Activated CD8-positive, alpha-beta memory T cell treated with anti-CD3 and anti-CD28 coated beads for 48 hours (primary cell): ENCODE measurements at regions not wholly inside any gene's neighbourhood (a gene's known extent, or its start where the extent isn't known, plus 50 kb on each side); places are given as distances from the start of the nearest gene placed in this dataset.
A peak's percentile ranks its signal among the peaks of the same experiment; 100 is the strongest.

Experiments
- DNase-seq, 3 experiments: peaks; one replicate each; pipeline ENCODE4 v3.0.0-alpha.2; 2020; ENCODE audit warnings: low read depth in 2 of 3, low spot score in 2 of 3

DNA sequence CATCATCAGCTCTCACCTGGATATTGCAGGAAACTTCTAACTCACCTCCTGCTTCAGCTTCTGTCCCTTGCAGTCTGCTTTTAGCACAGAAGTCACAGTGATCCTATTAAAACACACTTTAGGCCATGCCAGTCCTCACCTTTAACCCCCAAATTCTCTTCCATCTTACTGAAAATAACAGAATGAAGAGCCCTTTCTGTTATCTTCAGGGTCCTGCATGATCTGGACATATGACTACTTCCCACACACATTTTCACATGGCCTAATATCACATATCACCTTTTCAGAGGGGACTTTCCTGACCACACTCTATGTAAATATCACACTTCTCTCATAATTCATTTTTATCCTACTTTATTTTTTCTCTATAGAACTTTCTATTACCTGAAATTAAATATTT is 550.6 kb upstream of the CLINT1 start:
- DNase-seq = no peak

DNA sequence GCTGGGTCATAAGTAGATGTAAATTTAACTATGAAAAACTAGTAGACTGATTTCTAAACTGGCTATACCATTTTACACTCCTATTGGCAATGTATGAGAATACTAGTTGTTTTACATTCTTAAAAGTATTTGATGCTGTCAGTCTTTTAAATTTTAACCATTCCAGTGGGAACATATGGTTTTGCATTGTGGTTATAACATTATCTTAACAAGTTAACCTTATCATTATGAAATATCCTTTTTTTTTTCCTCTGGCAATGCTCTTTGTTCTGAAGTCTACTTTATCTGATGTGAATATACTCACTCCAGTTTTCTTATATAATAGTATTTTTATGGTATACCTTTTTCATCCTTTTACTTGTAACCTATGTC is 548.9 kb upstream of the CLINT1 start:
- no peak for DNase-seq

DNA sequence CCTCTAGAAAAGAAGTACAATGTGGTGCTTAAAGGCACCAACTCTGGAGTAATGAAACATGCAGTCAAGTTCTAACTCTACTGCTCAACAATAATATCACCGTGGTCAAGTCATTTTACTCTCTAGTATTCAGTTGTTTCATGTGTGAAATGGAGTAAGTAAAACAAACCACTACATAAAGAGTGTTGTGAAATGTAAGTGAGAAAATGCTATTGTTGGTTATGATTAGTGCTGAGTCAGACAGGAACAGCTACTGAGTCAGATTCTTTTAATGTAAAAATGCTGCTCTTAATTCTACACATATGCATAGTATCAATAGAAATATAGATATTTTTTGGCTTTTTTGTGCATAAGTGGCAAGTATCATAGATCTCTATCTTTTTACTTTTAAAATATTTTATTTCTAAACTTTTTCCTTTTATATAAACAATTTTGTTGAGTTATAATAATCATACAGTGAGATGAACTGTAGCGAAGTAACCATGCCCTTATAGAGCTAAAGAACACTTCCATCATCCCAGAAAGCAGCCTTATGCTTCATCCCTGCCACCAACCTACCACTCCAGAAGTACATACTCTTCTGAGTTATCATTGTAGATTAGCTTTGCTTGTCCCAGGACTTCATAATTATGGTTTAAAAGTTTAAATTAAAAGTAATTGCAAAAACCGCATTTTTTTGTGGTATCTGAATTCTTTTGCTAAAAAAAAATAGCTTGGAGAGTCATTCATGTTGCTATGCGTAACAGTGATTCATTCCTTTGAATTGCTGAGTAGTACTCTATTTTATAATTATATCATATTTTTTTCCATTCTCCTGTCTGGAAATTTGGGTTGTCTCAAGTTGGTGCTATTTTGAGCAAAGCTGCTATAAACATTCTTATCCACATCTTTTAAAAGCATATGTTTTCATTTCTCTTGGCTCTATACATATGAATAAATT is 548.2 kb upstream of the CLINT1 start:
- DNase-seq = no peak

DNA sequence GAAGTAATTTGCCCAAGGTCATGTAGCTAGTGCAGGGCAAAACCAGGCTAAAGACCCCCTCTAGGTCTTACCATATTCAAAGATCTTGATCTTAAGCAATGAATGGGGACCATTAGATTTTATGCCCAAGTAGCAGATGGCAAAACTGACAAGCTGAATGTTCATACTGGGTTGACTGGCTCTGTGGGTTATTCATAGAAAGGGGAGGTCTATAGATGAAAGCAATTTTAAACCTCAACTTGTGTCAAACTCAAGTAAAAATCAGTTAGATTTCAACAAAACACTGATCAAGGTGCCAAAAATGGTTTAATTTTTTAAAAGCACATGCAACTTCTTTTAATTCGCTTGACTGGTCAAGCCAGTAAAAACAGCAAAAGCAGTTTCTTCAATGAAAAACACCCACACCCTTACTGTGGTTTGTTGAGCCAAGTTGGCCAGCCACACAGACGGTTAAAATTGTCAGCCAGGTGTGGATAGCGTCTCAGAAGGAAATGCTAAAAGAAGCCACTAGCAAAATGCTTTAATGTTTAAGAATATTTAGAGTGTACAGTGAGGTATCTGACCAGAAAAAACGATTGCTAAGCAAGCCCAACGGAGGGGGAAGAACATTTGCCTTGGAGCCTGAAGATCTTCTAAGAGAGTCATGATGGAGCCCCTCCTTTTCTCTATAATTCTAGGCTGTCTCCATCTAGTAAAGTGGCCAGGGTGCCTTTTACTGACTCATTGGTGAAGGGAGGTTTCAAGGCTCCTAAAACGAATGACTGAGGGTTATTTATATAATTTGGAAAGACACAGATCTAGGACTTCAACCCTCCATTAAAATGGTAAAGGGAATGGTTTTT is 539.6 kb upstream of the CLINT1 start:
- no peak for DNase-seq

DNA sequence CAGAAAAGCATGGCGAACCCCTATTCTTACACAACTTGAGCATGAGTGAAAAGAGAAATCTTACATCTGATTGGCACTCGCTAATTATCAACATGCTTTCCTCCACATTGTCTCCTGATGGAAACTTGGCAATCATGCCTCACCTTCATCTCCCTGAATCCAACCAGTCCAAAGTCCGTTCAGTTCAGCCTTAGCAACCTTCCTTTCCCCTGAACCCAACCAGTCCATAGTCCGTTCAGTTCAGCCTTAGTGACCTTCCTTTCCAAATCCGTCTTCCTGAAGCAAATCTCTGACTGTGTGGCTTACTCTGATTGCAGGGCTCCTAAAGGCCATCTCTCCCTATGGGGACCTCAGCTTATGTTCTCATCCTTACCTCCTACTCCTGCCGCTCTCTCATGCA is 538.3 kb upstream of the CLINT1 start:
- no peak for DNase-seq

DNA sequence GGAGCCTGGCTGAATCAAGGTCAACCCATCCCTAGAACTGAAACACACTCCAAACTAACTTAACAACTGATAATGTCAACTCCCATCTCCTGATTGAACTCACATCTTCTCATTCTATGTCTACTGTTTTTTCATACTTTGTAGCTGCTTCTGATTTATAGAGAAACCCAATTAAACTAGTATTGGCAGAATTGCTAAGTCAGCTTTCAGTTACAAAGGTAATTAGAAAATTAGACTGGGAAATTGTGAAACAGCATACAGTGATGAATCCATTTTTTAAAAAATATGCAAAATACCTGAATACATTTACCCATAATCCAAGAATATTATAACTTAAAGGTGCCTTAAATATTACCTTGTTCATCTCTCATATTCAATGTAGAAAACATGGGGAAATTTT is 535.2 kb upstream of the CLINT1 start:
- DNase-seq = no peak

DNA sequence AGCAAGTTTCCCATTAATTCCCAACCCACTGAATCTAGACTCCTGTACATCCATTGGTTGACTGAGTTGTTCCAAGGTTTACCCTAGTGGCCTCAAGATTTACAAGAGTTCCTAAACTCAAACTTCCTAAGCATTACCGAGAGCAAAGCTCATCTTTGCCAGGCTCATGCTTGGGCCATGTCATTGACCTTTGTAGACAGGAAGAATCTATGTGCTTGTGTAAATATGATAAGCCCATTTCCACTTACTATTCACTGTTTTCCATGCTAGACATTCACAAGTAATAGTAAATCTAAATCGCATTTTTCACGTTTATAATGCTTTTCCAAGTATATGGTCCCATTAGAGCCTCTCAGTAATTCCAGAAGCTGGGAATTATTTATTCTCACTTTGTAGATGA is 534.5 kb upstream of the CLINT1 start:
- no peak for DNase-seq

DNA sequence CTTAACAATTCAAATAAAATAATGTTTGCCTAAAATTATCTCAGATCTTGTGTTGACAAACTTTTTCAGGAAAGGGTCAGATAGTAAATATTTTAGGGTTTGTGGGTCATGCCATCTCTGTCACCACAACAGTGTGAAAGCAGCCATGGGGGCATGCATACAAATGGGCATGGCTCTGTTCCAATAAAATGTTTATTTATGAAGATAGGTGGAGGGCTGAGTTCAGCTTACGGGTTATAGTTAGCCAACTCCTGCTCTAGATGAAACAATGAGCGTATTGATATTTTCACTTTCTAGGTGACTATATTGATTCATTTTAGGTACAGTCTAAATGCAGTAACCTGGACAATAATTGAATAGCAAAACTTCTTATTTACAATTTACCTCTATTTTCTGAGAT is 533.8 kb upstream of the CLINT1 start:
- no peak for DNase-seq

DNA sequence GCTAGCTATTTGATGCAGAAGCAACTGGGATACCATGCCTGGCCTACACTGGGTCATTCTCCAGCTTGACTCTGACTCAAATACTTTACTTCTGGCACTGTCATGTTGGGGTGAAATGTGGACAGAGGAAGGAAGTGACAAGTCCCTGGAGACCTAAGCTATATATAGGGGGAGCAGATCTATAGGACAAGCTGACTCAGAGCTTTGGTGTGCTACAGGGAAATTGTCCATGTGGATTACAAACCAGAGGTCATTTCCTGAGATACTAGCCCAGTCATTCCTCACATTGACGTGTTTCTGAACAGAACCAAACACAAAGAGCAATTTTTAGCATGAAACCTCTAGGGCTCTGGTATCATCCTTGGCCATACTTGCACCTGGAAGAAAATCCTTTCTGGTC is 531.6 kb upstream of the CLINT1 start:
- no peak for DNase-seq

DNA sequence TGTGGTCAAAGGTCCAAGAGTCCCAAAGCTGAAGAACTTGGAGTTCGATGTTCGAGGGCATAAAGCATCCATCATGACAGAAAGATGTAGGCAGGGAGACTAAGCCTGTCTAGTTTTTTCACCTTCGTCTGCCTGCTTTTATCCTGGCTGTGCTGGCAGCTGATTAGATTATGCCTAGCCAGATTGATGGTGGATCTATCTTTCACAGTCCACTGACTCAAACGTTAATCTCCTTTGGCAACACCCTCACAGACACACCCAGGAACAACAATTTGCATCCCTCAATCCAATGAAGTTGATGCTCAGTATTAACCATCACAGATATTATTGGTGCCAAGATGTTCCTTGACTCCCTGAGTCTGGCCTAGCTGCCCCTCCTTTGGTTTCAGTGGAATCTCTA is 530.8 kb upstream of the CLINT1 start:
- no peak for DNase-seq

DNA sequence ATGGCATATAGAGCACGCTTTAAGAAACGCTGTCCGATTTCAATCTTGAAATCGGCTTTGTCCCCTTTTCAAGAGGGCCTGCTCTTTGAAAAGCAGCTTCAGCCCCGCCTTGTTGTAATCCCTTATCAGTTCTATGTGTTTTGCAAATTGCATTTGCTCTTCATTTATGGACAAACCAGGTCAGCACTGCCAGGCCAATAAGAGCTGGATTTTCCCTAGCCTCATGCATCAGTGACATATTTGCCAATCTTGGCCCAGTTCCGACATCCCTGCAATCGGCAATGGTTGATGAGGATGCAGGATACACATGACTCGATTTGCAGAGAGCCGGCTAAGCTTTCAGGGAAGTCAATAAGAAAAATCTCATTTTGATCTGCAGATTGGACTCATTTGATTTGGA is 529.1 kb upstream of the CLINT1 start:
- no peak for DNase-seq

DNA sequence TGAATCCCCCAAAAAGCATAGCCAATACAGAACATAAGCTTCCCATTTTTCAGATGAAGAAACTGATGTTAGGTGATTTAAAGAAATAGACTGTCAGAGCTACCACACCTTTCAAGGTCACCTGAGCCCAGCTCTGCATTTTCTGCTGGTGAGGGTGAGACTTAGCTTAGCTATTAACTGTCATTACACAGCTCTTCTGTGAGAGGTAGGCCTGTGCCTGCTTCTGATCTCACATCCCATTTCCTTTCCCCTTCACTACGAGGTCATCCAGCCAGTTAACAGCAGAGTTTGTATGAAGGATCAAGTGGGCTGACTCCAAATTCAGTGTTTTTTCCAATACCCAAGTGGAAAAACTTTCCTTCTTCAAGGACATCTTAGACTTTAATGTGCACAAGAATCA is 528.6 kb upstream of the CLINT1 start:
- no peak for DNase-seq

DNA sequence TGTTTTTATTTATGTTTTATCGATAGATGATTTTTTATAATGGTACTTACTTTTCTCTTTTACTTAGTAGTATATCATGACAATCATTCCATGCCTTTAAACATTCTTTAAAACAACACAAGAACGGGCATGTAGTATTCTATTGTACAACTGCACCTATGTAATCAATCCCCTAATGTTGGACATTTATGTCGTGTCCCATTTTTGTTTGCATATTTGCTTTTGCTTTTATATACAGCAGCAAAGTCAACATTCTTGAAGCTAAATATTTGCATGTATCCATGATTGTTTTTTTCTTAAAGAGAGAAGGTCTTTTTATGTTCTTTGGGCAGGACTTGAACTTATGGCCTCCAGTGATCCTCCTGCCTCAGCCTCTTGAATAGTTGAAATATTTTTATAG is 527.0 kb upstream of the CLINT1 start:
- DNase-seq = no peak

DNA sequence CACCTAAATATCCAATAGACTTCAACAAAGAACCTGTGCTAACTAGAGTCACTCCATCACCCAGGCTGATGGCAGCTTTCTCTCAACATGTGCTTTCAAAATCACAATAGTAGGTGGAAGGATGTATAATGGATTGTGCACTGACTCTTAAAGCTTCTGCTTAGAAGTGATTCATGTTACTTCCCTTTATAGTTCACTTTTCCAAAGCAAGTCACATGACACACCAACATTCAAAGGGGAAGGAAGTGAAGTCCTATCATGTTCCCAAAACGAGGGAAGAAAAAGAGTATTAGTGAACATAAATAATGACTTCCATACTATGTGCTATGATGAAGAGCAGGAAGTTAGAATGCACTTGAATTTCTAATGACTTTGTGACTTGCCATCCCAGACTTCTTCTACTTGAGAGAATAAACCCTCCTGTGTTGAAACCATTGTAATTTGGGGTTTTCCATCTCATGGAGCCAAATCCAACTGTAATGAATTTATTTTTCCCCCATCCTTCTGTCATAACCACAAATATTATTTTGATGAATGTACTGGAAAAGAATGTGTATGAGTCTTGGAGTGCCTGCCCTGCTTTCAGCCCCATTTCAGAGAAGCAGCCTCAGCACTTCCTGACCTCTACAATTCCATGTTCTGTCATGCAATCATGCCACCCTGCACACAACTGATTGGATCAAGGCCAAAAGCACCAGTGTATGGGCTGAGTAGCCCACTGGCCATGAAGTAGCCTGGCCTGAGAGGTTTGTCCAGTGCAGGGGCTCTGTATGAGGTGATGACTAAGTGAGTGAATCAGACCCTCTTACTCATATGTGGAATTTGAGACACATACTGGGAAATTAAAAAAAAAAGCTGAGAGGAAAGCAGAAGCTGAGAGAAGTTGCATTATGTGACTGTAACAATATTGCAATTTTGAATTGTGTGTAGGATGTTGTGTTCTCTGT is 525.9 kb upstream of the CLINT1 start:
- no peak for DNase-seq

DNA sequence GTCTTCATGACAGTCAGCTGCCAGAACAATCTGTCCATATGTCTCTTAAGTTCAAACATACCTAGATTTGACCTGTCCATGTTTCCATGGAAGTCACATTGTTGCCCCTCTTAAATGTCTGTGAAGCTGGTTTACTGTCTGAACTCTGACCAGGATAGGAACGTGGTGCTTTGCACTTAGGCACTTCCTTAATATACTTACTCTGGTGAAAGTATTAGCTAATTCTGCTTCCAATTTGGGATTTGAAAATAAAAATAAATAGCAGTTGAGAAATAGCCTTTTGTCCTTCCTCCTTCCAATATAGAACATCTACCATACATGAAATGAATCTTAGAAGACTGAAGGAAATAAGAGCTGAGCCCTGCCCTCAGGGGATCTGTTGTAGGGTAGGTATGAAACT is 524.5 kb upstream of the CLINT1 start:
- no peak for DNase-seq

DNA sequence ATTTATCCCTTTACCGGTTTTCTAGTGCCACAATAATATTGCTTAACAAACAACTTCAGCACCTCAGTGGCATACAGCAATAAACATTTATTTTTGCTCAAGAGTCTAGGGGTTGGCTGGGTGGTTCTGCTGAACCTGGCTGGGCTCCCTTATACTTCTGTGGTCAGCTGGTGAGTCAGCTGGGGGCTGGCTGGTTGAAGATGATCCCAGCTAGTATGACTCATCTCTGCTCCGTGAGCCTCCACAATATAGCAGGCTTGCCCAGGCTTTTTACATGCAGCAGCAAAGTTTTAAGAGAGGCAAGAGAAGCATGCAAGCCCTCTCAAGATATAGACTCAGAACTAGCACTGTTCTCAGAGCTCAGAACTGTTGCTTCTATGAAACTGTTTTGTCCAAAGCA is 523.5 kb upstream of the CLINT1 start:
- peak in 2 of 3 experiments; percentile 8 to 24 for DNase-seq

DNA sequence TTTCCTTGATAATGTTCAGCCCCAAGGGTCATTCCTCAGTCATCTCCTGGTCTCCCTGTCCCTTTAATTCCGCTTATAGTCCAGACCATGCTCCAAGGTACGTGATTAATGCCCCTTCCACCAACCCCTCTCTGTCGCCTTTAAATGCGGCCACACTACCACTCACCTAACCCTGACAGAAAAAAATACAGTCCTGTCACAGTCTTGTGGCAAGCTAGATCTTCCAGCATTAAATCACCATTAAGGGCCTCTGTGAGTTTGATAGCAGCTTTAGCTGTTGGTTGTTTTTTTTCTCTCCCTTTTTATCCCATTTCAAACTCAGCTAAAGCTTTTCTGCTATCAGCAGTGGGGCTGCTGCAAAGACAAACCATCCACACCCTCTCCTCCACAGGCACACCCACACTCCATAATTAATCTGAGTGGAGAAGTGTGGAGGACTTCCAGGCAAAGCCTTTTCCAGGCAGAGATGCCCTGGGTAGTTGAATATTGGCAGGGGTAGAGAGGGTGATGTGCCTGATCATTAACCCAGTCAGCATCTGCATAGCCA is 522.7 kb upstream of the CLINT1 start:
- no peak for DNase-seq

DNA sequence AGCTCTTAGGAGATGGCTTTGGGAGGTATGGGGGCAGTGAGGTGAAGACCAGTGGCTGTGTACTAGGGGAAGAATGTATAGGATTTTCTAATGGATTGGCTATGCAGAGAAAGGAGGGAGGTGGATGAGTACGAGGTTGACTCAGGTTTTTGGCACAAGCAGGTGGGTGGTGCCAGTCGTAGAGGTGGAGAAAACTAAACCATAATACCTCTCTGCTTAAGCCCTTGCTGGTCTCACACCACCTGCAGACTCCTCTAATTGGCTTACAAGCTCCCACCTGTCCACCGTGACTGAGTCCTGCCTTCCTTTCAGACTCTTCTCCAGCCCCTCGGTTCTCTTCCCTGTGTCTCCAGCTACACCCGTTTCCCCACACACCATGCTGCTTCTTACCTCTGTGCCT is 521.7 kb upstream of the CLINT1 start:
- DNase-seq = no peak

DNA sequence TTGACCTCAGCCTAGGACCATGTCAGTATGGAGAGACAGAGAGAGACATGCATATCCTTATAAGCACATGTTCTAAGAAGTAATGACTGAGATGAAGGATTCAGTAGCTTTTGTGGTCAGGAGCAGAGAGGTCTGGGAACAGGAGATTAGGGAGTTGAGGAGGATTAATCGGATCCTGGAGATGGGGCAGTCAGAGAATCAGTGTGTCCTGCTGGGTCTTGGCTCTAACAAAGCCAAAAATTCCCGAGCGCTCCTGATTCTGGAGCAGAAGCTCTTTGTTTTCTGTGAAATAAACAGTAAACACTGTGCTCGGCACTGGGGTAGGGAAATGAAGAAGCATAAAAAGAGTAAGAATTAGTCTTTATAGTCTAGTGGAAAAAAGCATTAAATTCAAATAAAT is 520.0 kb upstream of the CLINT1 start:
- no peak for DNase-seq

DNA sequence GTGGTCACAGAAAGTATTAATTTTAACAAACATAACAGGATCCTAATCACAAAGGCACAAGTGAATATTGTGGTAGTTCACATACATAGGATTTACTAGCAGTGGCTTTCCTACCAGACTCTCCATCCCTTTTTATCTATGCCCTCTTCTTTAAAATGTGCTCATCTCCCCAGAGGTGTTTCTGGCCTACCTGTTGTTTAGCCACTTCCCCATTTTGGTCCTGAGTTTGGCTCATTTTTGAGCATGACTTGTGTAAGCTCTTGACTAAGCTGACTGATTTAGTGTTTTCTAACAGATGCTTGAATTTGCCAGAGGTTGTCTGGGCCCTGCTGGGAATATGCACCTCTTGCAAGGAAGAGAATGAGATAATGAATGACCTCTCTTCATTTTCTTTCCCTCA is 517.7 kb upstream of the CLINT1 start:
- no peak for DNase-seq

DNA sequence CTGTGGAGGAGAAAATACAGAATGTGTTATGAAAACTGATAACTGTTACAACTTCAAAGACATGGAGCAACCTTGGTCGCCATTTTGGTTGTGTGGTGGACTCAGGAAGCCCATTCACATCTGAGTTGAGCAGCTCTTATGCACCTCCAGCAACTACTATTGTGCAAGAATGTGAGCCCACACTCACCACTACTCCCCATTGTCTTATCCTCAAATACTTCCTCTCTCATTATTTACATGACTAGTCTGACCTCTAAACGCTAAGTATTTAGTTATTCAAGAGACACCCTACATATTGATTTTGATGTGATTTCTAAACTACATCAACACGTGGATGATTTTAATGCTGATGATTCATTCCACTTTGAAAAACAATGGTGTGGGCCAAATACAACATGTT is 516.6 kb upstream of the CLINT1 start:
- DNase-seq = no peak
